A549 (cell line): ENCODE measurements at regions not wholly inside any gene's neighbourhood (a gene's known extent, or its start where the extent isn't known, plus 50 kb on each side); places are given as distances from the start of the nearest gene placed in this dataset.

Experiments
- ATAC-seq, 2 experiments: fragments of 200-7000 bp in 1 of 2; fragments of >200 bp in 1 of 2; cut with Nextera tagmentation in 1 of 2; cut with Tn5 transposase in 1 of 2; 3 replicates each; pipeline versions ENCODE4 v1.8.0 to v1.9.1; 2018 to 2020; ENCODE audit warnings: mild to moderate bottlenecking in 1 of 2, moderate library complexity in 1 of 2
- CTCF ChIA-PET: fragments of 300-600 bp; sonication (Branson Sonifier 250); formaldehyde crosslinking; extraction: SDS; loops from one replicate; lab custom pipeline; 2021; ENCODE audit warnings: antibody characterized with exemption, inconsistent platforms; lab: Yijun Ruan, JAX
- POLR2A ChIA-PET: fragments of 350-600 bp; formaldehyde crosslinking; extraction: SDS; loops from one replicate; lab custom pipeline; 2021; ENCODE audit warnings: antibody characterized with exemption, inconsistent platforms; lab: Yijun Ruan, JAX
- DNase-seq, 2 experiments: peaks; one replicate each; pipeline versions ENCODE4 v3.0.0 to v3.0.0-alpha.2; 2011 to 2016; ENCODE audit warnings: low read depth in 1 of 2, low spot score in 1 of 2
- FAIRE-seq: peaks from 2 replicates; lab custom pipeline; 2011; peaks lifted over from hg19 to GRCh38; lab: Jason Lieb, UNC
- H3K27ac ChIP-seq, 2 experiments: fragments of >200 bp; sonication (Bioruptor Twin); formaldehyde crosslinking; 3 replicates each; pipeline ENCODE4 v1.5.1; 2016 to 2017
- H3K4me1 ChIP-seq: fragments of >200 bp; sonication (Bioruptor Twin); formaldehyde crosslinking; 3 replicates; pipeline ENCODE4 v1.6.1; 2016
- H3K4me2 ChIP-seq: fragments of >200 bp; sonication (Bioruptor Twin); formaldehyde crosslinking; 3 replicates; pipeline ENCODE4 v1.6.1; 2016
- H3K4me3 ChIP-seq: fragments of >200 bp; sonication (Bioruptor Twin); formaldehyde crosslinking; 3 replicates; pipeline ENCODE4 v1.5.1; 2016
- H3K9me3 ChIP-seq: fragments of >200 bp; sonication (Bioruptor Twin); formaldehyde crosslinking; 3 replicates; pipeline ENCODE4 v1.6.1; 2016
- CBX8 ChIP-seq: fragments of 200-600 bp; sonication (generic); IDR thresholded peaks from 2 replicates; pipeline ENCODE4 v1.6.1; 2016
- CHD4 ChIP-seq: fragments of 200-600 bp; sonication (generic); IDR thresholded peaks from 2 replicates; pipeline ENCODE4 v1.6.1; 2016; ENCODE audit warnings: antibody characterized with exemption, mild to moderate bottlenecking, borderline replicate concordance
- FOSB ChIP-seq: fragments of 250-450 bp; sonication (Bioruptor Pico); IDR thresholded peaks from 2 replicates; pipeline ENCODE4 v1.5.0; 2020; ENCODE audit warnings: mild to moderate bottlenecking, moderate library complexity
- FOXS1 ChIP-seq: fragments of 250-450 bp; sonication (Bioruptor Pico); IDR thresholded peaks from 2 replicates; pipeline ENCODE4 v1.5.0; 2020; ENCODE audit warnings: mild to moderate bottlenecking, moderate library complexity
- HDAC2 ChIP-seq: fragments of 200-600 bp; sonication (generic); IDR thresholded peaks from 2 replicates; pipeline ENCODE4 v1.6.1; 2016
- HEYL ChIP-seq: fragments of 250-450 bp; sonication (Bioruptor Pico); IDR thresholded peaks from 2 replicates; pipeline ENCODE4 v1.8.0; 2021; ENCODE audit warnings: mild to moderate bottlenecking, moderate library complexity
- HOXB5 ChIP-seq: fragments of 250-450 bp; sonication (Bioruptor Pico); IDR thresholded peaks from 2 replicates; pipeline ENCODE4 v1.5.0; 2020; ENCODE audit warnings: mild to moderate bottlenecking, moderate library complexity
- JUNB ChIP-seq: fragments of >200 bp; sonication (Bioruptor Twin); formaldehyde crosslinking; IDR thresholded peaks from 2 replicates; pipeline ENCODE4 v1.6.1; 2016
- KDM5A ChIP-seq: fragments of 200-600 bp; sonication (generic); IDR thresholded peaks from 2 replicates; pipeline ENCODE4 v1.6.1; 2016; ENCODE audit warnings: antibody characterized with exemption, mild to moderate bottlenecking
- NPAS2 ChIP-seq: fragments of 250-450 bp; sonication (Bioruptor Pico); IDR thresholded peaks from 2 replicates; pipeline ENCODE4 v1.8.0; 2022; ENCODE audit warnings: mild to moderate bottlenecking, moderate library complexity, borderline replicate concordance
- PHF8 ChIP-seq: fragments of 200-600 bp; sonication (generic); IDR thresholded peaks from 2 replicates; pipeline ENCODE4 v1.6.1; 2016; ENCODE audit warnings: low read depth, mild to moderate bottlenecking, antibody characterized with exemption, moderate library complexity, borderline replicate concordance
- POLR2AphosphoS2 ChIP-seq: conservative IDR thresholded peaks from 2 replicates; pipeline ENCODE4 v1.6.1; 2012; ENCODE audit warnings: low read length, improper control_type of control experiment, inconsistent platforms
- RARB ChIP-seq: fragments of 250-450 bp; sonication (Bioruptor Pico); IDR thresholded peaks from 2 replicates; pipeline ENCODE4 v1.8.0; 2021; ENCODE audit warnings: mild to moderate bottlenecking, moderate library complexity
- RCOR1 ChIP-seq: fragments of 150-350 bp; IDR thresholded peaks from 2 replicates; pipeline ENCODE4 v1.6.1; 2014; ENCODE audit warnings: antibody characterized with exemption, low read length, low read depth
- RFX5 ChIP-seq: fragments of 450-650 bp; IDR thresholded peaks from 2 replicates; pipeline ENCODE4 v1.7.1; 2014; ENCODE audit warnings: antibody characterized with exemption, mild to moderate bottlenecking, moderate library complexity
- SMC3 ChIP-seq: fragments of >200 bp; sonication (Bioruptor Twin); formaldehyde crosslinking; IDR thresholded peaks from 3 replicates; pipeline ENCODE4 v1.6.1; 2018; ENCODE audit warnings: inconsistent platforms
- TFCP2L1 ChIP-seq: fragments of 250-450 bp; sonication (Bioruptor Pico); IDR thresholded peaks from 2 replicates; pipeline ENCODE4 v1.5.0; 2021; ENCODE audit warnings: mild to moderate bottlenecking
- TP53 ChIP-seq: fragments of 250-450 bp; sonication (Bioruptor Pico); IDR thresholded peaks from 2 replicates; pipeline ENCODE4 v1.5.0; 2021; ENCODE audit warnings: mild to moderate bottlenecking, moderate library complexity
- WGBS: methylation state at CpG from one replicate; pipeline ENCODE4 v1.1.6; 2017; ENCODE audit errors: missing lambda C conversion rate; 5-methylcytosine and 5-hydroxymethylcytosine counted together
- TF ChIP-seq, protein P1 (sequence below): IDR thresholded peaks from 2 replicates; pipeline ENCODE4 v1.6.1; 2012
- TF ChIP-seq, protein P2 (sequence below): fragments of 250-450 bp; sonication (Bioruptor Pico); IDR thresholded peaks from 2 replicates; pipeline ENCODE4 v1.5.0; 2021; ENCODE audit warnings: mild to moderate bottlenecking, moderate library complexity, borderline replicate concordance
- TF ChIP-seq, protein P3 (sequence below): IDR thresholded peaks from 2 replicates; pipeline ENCODE4 v1.6.1; 2012; ENCODE audit warnings: low read depth, borderline replicate concordance
- TF ChIP-seq, protein P4 (sequence below): fragments of 200-600 bp; sonication (generic); IDR thresholded peaks from 2 replicates; pipeline ENCODE4 v1.6.1; 2016; ENCODE audit warnings: antibody characterized with exemption, mild to moderate bottlenecking, moderate library complexity

DNA sequence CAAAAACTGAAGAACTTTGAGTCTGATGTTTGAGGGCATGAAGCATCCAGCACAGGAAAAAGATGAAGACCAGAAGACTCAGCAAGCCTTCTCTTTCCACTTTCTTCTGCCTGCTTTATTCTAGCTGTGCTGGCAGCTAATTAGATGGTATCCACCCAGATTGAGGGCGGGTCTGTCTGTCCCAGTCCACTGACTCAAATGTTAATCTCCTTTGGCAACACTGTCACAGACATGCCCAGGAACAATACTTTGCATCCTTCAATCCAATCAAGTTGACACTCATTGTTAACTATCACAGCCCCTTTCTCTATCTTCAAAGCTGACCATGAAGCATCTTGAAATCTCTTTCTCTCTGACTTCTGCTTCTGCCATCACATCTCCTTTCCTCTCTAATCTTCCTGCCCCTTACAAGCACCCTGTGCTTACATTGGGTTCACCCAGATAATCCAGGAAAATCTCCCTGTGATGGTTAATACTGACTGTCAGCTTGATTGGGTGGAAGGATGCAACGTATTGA, 115.9 kb upstream of the CDH13 start:
- TF ChIP-seq CBX8 (no peak), NPAS2 (CRISPR knock-in tag) (no peak), CHD4 (no peak), TFCP2L1 (CRISPR knock-in tag) (no peak), JUNB (no peak), FOSB (CRISPR knock-in tag) (no peak), SMC3 (no peak), HOXB5 (no peak), POLR2AphosphoS2 (no peak), FOXS1 (no peak), RARB (CRISPR knock-in tag) (no peak), RFX5 (no peak), HDAC2 (no peak)
- TF ChIP-seq, protein P1, sequence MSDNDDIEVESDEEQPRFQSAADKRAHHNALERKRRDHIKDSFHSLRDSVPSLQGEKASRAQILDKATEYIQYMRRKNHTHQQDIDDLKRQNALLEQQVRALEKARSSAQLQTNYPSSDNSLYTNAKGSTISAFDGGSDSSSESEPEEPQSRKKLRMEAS = no peak
- TF ChIP-seq, protein P2, sequence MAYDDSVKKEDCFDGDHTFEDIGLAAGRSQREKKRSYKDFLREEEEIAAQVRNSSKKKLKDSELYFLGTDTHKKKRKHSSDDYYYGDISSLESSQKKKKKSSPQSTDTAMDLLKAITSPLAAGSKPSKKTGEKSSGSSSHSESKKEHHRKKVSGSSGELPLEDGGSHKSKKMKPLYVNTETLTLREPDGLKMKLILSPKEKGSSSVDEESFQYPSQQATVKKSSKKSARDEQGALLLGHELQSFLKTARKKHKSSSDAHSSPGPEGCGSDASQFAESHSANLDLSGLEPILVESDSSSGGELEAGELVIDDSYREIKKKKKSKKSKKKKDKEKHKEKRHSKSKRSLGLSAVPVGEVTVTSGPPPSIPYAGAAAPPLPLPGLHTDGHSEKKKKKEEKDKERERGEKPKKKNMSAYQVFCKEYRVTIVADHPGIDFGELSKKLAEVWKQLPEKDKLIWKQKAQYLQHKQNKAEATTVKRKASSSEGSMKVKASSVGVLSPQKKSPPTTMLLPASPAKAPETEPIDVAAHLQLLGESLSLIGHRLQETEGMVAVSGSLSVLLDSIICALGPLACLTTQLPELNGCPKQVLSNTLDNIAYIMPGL = no peak
- TF ChIP-seq, protein P3, sequence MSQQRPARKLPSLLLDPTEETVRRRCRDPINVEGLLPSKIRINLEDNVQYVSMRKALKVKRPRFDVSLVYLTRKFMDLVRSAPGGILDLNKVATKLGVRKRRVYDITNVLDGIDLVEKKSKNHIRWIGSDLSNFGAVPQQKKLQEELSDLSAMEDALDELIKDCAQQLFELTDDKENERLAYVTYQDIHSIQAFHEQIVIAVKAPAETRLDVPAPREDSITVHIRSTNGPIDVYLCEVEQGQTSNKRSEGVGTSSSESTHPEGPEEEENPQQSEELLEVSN = no peak
- TF ChIP-seq, protein P4, sequence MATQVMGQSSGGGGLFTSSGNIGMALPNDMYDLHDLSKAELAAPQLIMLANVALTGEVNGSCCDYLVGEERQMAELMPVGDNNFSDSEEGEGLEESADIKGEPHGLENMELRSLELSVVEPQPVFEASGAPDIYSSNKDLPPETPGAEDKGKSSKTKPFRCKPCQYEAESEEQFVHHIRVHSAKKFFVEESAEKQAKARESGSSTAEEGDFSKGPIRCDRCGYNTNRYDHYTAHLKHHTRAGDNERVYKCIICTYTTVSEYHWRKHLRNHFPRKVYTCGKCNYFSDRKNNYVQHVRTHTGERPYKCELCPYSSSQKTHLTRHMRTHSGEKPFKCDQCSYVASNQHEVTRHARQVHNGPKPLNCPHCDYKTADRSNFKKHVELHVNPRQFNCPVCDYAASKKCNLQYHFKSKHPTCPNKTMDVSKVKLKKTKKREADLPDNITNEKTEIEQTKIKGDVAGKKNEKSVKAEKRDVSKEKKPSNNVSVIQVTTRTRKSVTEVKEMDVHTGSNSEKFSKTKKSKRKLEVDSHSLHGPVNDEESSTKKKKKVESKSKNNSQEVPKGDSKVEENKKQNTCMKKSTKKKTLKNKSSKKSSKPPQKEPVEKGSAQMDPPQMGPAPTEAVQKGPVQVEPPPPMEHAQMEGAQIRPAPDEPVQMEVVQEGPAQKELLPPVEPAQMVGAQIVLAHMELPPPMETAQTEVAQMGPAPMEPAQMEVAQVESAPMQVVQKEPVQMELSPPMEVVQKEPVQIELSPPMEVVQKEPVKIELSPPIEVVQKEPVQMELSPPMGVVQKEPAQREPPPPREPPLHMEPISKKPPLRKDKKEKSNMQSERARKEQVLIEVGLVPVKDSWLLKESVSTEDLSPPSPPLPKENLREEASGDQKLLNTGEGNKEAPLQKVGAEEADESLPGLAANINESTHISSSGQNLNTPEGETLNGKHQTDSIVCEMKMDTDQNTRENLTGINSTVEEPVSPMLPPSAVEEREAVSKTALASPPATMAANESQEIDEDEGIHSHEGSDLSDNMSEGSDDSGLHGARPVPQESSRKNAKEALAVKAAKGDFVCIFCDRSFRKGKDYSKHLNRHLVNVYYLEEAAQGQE = no peak
- TF ChIP-seq, all 56 proteins: peak for 0
- no peaks in the 10 kb centered on the region for H3K4me1 ChIP-seq
- no peaks in the 10 kb centered on the region for H3K9me3 ChIP-seq
- 0% methylated on average over 2 of the region's 2 CpGs for WGBS
- H3K4me3 ChIP-seq = no peak overlapping the region
- CTCF ChIA-PET = no interaction called here
- POLR2A ChIA-PET = no interaction called here
- DNase-seq = no peak
- H3K4me2 ChIP-seq = no peak overlapping the region
- FAIRE-seq = no peak
- ATAC-seq = no peak
- H3K27ac ChIP-seq = no peak overlapping the region

DNA sequence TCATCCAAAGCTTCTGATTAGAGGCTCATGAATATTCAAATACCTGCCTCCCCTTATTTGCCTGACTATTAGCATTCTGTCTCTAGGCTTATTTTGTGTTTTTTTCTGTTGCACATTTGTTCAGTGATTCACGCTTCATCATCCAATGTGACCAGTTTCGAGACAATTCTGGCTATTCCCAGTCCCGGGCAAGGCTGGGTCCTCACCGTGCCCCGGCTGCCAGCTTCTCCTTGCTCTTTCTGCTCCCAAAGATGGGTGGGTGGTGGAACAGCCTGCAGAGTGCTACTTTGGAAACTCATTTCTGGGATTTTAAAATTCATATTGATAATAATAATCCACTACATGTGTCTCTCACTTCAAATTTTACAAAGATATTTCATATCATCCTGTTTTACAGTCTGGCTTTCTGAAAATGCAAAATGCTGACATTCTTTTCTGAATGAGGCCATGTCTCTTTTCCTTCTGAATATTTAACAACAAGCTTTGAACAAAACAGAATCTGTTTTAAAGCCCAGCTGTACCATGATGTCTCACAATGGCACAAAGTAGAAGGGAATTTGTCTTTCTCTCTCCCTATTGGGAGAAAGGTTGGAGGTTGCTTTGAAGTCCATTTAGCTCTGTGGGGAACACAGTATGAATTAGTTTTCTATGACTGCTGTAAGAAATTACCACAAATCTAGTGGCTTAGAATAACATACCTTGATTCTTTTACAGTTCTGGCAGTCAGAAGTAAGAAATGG, 116.9 kb upstream of the CDH13 start:
- H3K9me3 ChIP-seq = no peaks in the 10 kb centered on the region
- no peak for FAIRE-seq
- no peak overlapping the region for H3K27ac ChIP-seq
- 4% methylated on average over 5 of the region's 5 CpGs for WGBS
- ChIA-PET POLR2A (no interaction called here), CTCF (no interaction called here)
- H3K4me1 ChIP-seq = no peaks in the 10 kb centered on the region
- no peak overlapping the region for H3K4me2 ChIP-seq
- no peak for ATAC-seq
- no peak overlapping the region for H3K4me3 ChIP-seq
- TF ChIP-seq, protein P2 = no peak
- TF ChIP-seq FOXS1 (no peak), PHF8 (no peak), KDM5A (no peak), RCOR1 (no peak), HEYL (no peak), TP53 (CRISPR knock-in tag) (no peak)
- no peak for DNase-seq
